DOHH2 (cell line): ENCODE measurements at regions not wholly inside any gene's neighbourhood (a gene's known extent, or its start where the extent isn't known, plus 50 kb on each side); places are given as distances from the start of the nearest gene placed in this dataset.

Experiments used
- H3F3A ChIP-seq: fragments of 200-600 bp; sonication (generic), shearing (Covaris generic); 2 replicates; pipeline ENCODE4 v1.6.0; 2016; ENCODE audit warnings: antibody characterized with exemption, mild to moderate bottlenecking; ENCODE audit not compliant: control insufficient read depth, insufficient read depth
- H3K27ac ChIP-seq: fragments of 200-600 bp; sonication (generic); 2 replicates; pipeline ENCODE4 v1.5.1; 2014; ENCODE audit warnings: low read depth, mild to moderate bottlenecking, low read length, moderate library complexity
- H3K27me3 ChIP-seq: fragments of 200-600 bp; sonication (generic); 2 replicates; pipeline ENCODE4 v1.6.1; 2014; ENCODE audit warnings: mild to moderate bottlenecking, low read length, mixed read lengths; ENCODE audit not compliant: control insufficient read depth
- H3K36me3 ChIP-seq: fragments of 200-600 bp; sonication (generic); 2 replicates; pipeline ENCODE4 v1.6.1; 2014; ENCODE audit warnings: mild to moderate bottlenecking, low read length, moderate library complexity, mixed read lengths; ENCODE audit not compliant: control insufficient read depth
- H3K4me1 ChIP-seq: fragments of 200-600 bp; sonication (generic); 2 replicates; pipeline ENCODE4 v1.6.1; 2014; ENCODE audit warnings: mild to moderate bottlenecking, low read length, mixed read lengths; ENCODE audit not compliant: control insufficient read depth
- H3K4me2 ChIP-seq: fragments of 200-600 bp; sonication (generic); 2 replicates; pipeline ENCODE4 v1.6.0; 2014; ENCODE audit warnings: mild to moderate bottlenecking, low read length, moderate library complexity
- H3K4me3 ChIP-seq: fragments of 200-600 bp; sonication (generic); 2 replicates; pipeline ENCODE4 v1.5.1; 2014; ENCODE audit warnings: mild to moderate bottlenecking, low read length, mixed read lengths
- H3K79me2 ChIP-seq: fragments of 200-600 bp; sonication (generic); 2 replicates; pipeline ENCODE4 v1.6.1; 2014; ENCODE audit warnings: mild to moderate bottlenecking, low read length, mixed read lengths; ENCODE audit not compliant: control insufficient read depth
- H3K9me2 ChIP-seq: fragments of 200-600 bp; sonication (generic); replicated peaks from 2 replicates; pipeline ENCODE4 v1.6.1; 2014; ENCODE audit warnings: mild to moderate bottlenecking, low read length, mixed read lengths; ENCODE audit not compliant: control insufficient read depth
- H3K9me3 ChIP-seq: fragments of 200-600 bp; sonication (generic); 2 replicates; pipeline ENCODE4 v1.6.1; 2014; ENCODE audit warnings: antibody characterized with exemption, low read length, mixed read lengths; ENCODE audit not compliant: control insufficient read depth, insufficient read depth
- H4K20me1 ChIP-seq: fragments of 200-600 bp; sonication (generic); 2 replicates; pipeline ENCODE4 v1.6.0; 2014; ENCODE audit warnings: low read depth, mild to moderate bottlenecking, antibody characterized with exemption, low read length, moderate library complexity; ENCODE audit not compliant: control insufficient read depth, insufficient read depth
- EZH2phosphoT487 ChIP-seq: fragments of 200-600 bp; sonication (generic); IDR thresholded peaks from 2 replicates; pipeline ENCODE4 v1.6.1; 2017; ENCODE audit warnings: borderline replicate concordance, mild to moderate bottlenecking, antibody characterized with exemption, low read length, moderate library complexity, mixed read lengths
- TF ChIP-seq, protein P1 (sequence below): fragments of 200-600 bp; sonication (generic); IDR thresholded peaks from one replicate; pipeline ENCODE4 v1.5.1; 2014; ENCODE audit warnings: antibody characterized with exemption, mild to moderate bottlenecking, low read depth, low read length; ENCODE audit not compliant: poor library complexity, severe bottlenecking

DNA sequence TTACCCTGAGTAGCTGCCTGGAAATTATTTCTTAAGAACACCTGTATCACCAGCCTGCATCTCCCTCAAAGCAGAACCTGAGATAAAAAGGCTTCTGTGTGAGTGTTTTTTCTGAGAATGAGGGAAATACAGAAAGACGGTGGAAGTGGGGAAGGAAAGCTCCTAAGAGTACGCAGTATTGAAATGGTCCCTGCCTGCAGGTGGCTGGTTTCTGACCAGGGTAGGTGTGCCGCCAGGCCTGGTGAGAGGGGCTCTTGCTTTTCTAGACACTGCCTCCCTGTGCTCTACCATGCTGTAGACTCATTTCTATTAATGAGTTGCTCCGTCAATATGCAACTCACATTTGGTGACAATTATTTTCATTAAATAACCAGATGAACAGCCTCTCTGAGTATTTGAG is 201.7 kb downstream of the MAP2K4 start:
- Histone ChIP-seq H3F3A (no peaks in the 10 kb centered on the region), H3K27me3 (no peaks in the 10 kb centered on the region), H4K20me1 (no peaks in the 10 kb centered on the region), H3K27ac (no peak overlapping the region), H3K4me1 (no peaks in the 10 kb centered on the region), H3K36me3 (no peaks in the 10 kb centered on the region), H3K4me2 (no peak overlapping the region), H3K79me2 (no peaks in the 10 kb centered on the region), H3K4me3 (no peak overlapping the region), H3K9me3 (no peaks in the 10 kb centered on the region), H3K9me2 (no peaks in the 10 kb centered on the region)
- no peak for TF ChIP-seq EZH2phosphoT487
- TF ChIP-seq, protein P1, sequence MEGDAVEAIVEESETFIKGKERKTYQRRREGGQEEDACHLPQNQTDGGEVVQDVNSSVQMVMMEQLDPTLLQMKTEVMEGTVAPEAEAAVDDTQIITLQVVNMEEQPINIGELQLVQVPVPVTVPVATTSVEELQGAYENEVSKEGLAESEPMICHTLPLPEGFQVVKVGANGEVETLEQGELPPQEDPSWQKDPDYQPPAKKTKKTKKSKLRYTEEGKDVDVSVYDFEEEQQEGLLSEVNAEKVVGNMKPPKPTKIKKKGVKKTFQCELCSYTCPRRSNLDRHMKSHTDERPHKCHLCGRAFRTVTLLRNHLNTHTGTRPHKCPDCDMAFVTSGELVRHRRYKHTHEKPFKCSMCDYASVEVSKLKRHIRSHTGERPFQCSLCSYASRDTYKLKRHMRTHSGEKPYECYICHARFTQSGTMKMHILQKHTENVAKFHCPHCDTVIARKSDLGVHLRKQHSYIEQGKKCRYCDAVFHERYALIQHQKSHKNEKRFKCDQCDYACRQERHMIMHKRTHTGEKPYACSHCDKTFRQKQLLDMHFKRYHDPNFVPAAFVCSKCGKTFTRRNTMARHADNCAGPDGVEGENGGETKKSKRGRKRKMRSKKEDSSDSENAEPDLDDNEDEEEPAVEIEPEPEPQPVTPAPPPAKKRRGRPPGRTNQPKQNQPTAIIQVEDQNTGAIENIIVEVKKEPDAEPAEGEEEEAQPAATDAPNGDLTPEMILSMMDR = no peak

DNA sequence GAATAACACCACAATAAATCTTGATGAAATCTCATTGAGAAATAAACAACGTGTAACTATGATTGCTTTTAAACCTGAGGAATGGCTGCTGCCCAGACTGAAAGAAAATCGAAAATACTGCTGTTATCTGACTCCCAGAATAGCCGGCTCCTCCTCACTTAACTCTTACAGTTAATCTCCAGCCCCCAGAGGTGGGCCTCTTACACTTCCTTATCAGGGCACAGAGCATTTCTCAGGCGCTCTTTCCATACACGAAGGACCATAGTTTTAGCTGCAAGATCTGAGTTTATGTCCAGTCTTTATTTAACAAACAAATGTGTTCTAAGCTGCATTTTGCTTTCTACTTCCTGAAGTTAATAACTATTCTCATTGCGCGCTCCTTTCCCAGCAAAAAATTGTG is 206.9 kb downstream of the MAP2K4 start:
- H3K4me1 ChIP-seq = no peaks in the 10 kb centered on the region
- H3K4me3 ChIP-seq = no peak overlapping the region
- no peaks in the 10 kb centered on the region for H3K9me3 ChIP-seq
- TF ChIP-seq EZH2phosphoT487 = no peak
- TF ChIP-seq, protein P1 = no peak
- no peaks in the 10 kb centered on the region for H3F3A ChIP-seq
- H3K36me3 ChIP-seq = no peaks in the 10 kb centered on the region
- H3K27me3 ChIP-seq = no peaks in the 10 kb centered on the region
- no peak overlapping the region for H3K4me2 ChIP-seq
- H4K20me1 ChIP-seq = no peaks in the 10 kb centered on the region
- H3K79me2 ChIP-seq = no peaks in the 10 kb centered on the region
- no peak overlapping the region for H3K27ac ChIP-seq
- no peaks in the 10 kb centered on the region for H3K9me2 ChIP-seq

DNA sequence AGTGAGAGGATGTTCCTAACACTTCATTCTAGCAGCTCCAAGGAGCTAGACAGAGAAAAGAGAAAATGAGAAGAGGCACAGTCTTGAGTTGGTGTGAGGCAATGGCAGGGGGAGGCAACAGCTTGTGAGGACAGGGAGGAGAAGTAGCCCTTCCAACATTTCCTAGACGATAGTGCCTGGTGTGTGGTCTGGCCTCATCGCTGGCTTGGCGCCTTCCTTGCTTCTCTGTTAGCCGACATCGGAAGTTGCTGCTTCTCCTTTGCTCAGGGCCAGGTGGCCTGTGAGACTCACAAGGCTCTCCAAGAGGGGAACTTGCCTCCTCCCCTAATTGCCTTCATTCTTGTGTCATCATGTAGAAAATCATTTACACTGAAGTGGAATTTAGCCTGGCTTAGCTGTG is 208.7 kb downstream of the MAP2K4 start:
- Histone ChIP-seq H3K79me2 (no peaks in the 10 kb centered on the region), H4K20me1 (no peaks in the 10 kb centered on the region), H3K4me1 (no peaks in the 10 kb centered on the region), H3K36me3 (no peaks in the 10 kb centered on the region), H3K4me3 (no peak overlapping the region), H3K4me2 (no peak overlapping the region), H3K27ac (no peak overlapping the region), H3K9me2 (no peaks in the 10 kb centered on the region), H3F3A (no peaks in the 10 kb centered on the region), H3K27me3 (no peaks in the 10 kb centered on the region), H3K9me3 (no peaks in the 10 kb centered on the region)
- no peak for TF ChIP-seq EZH2phosphoT487
- TF ChIP-seq, protein P1 = no peak
